ENCODE measurements at regions not wholly inside any gene's neighbourhood (a gene's known extent, or its start where the extent isn't known, plus 50 kb on each side); places are given as distances from the start of the nearest gene placed in this dataset.

GRCh38 chr6:139812939-139813338 lies 438.5 kb upstream of the CITED2 start:
- no peaks in the 10 kb centered on the region for H3K9me3 ChIP-seq (ENCODE audit: low read length)
- H3K9me2 ChIP-seq (ENCODE audit: insufficient read depth, low read length) = no peaks in the 10 kb centered on the region
- no peak overlapping the region for H3K4me2 ChIP-seq (ENCODE audit: low read length)
- no peak overlapping the region for H3K4me3 ChIP-seq (ENCODE audit: low read length)
- H4K20me1 ChIP-seq (ENCODE audit: insufficient read depth) = no peaks in the 10 kb centered on the region
- no peaks in the 10 kb centered on the region for H3K79me2 ChIP-seq (replicated peaks; ENCODE audit: insufficient read depth, low read length)
- no peaks in the 10 kb centered on the region for H3K27me3 ChIP-seq (ENCODE audit: insufficient read depth, low read depth, low read length)
- no peak overlapping the region for H2AFZ ChIP-seq (ENCODE audit: low read depth, low read length)
- no peak overlapping the region for H3K9ac ChIP-seq (ENCODE audit: low read length)
- no peaks in the 10 kb centered on the region for H3K36me3 ChIP-seq (ENCODE audit: insufficient read depth, low read length)
- H3F3A ChIP-seq (ENCODE audit: insufficient read depth, low read length, poor library complexity, severe bottlenecking) = no peaks in the 10 kb centered on the region
- H3K27ac ChIP-seq (ENCODE audit: low read length) = no peak overlapping the region
- no peak for TF ChIP-seq EP300 (conservative IDR thresholded peaks at IDR 0.05; ENCODE audit: poor library complexity, severe bottlenecking)
- TF ChIP-seq SMC3 (conservative IDR thresholded peaks at IDR 0.05; ENCODE audit: poor library complexity) = no peak
- TF ChIP-seq POLR2AphosphoS5 (IDR thresholded peaks at IDR 0.05) = no peak
- TF ChIP-seq MXI1 (conservative IDR thresholded peaks at IDR 0.05; ENCODE audit: poor library complexity, severe bottlenecking) = no peak
- no peak for TF ChIP-seq EZH2 (IDR thresholded peaks at IDR 0.05; ENCODE audit: borderline replicate concordance, insufficient read depth, low read length, poor library complexity, severe bottlenecking)
- no peak for TF ChIP-seq RAD21 (conservative IDR thresholded peaks at IDR 0.05)
- TF ChIP-seq CTCF (IDR thresholded peaks at IDR 0.05; ENCODE audit: poor library complexity, severe bottlenecking) = no peak
- TF ChIP-seq REST (IDR thresholded peaks at IDR 0.05; ENCODE audit: borderline replicate concordance) = no peak
- no peak for TF ChIP-seq TAF1 (IDR thresholded peaks at IDR 0.05; ENCODE audit: low read depth)

GRCh38 chr6:139801571-139802321 lies 427.3 kb upstream of the CITED2 start:
- no peak overlapping the region for H3K9ac ChIP-seq (ENCODE audit: low read length)
- no peaks in the 10 kb centered on the region for H3F3A ChIP-seq (ENCODE audit: insufficient read depth, low read length, poor library complexity, severe bottlenecking)
- H2AFZ ChIP-seq (ENCODE audit: low read depth, low read length) = no peak overlapping the region
- no peak for TF ChIP-seq REST (IDR thresholded peaks at IDR 0.05; ENCODE audit: borderline replicate concordance)
- TF ChIP-seq RAD21 (conservative IDR thresholded peaks at IDR 0.05) = no peak
- no peak for TF ChIP-seq CTCF (IDR thresholded peaks at IDR 0.05; ENCODE audit: poor library complexity, severe bottlenecking)
- TF ChIP-seq POLR2AphosphoS5 (IDR thresholded peaks at IDR 0.05) = no peak
- TF ChIP-seq EZH2 (IDR thresholded peaks at IDR 0.05; ENCODE audit: borderline replicate concordance, insufficient read depth, low read length, poor library complexity, severe bottlenecking) = no peak
- TF ChIP-seq MXI1 (conservative IDR thresholded peaks at IDR 0.05; ENCODE audit: poor library complexity, severe bottlenecking) = no peak
- no peak for TF ChIP-seq TAF1 (IDR thresholded peaks at IDR 0.05; ENCODE audit: low read depth)
- TF ChIP-seq SMC3 (conservative IDR thresholded peaks at IDR 0.05; ENCODE audit: poor library complexity) = no peak
- no peak for TF ChIP-seq EP300 (conservative IDR thresholded peaks at IDR 0.05; ENCODE audit: poor library complexity, severe bottlenecking)
- H3K9me2 ChIP-seq (ENCODE audit: insufficient read depth, low read length) = no peaks in the 10 kb centered on the region
- H3K79me2 ChIP-seq (replicated peaks; ENCODE audit: insufficient read depth, low read length) = no peaks in the 10 kb centered on the region
- no peaks in the 10 kb centered on the region for H3K27me3 ChIP-seq (ENCODE audit: insufficient read depth, low read depth, low read length)
- no peak overlapping the region for H3K27ac ChIP-seq (ENCODE audit: low read length)
- no peak overlapping the region for H3K4me2 ChIP-seq (ENCODE audit: low read length)
- no peak overlapping the region for H3K4me3 ChIP-seq (ENCODE audit: low read length)
- no peaks in the 10 kb centered on the region for H4K20me1 ChIP-seq (ENCODE audit: insufficient read depth)
- H3K9me3 ChIP-seq (ENCODE audit: low read length) = no peaks in the 10 kb centered on the region
- no peaks in the 10 kb centered on the region for H3K36me3 ChIP-seq (ENCODE audit: insufficient read depth, low read length)

All from neural cell (in vitro differentiated cells).